ENCODE measurements at regions not wholly inside any gene's neighbourhood (a gene's known extent, or its start where the extent isn't known, plus 50 kb on each side); places are given as distances from the start of the nearest gene placed in this dataset.

GRCh38 chr5:169531631-169532030 is 51.9 kb upstream of the SPDL1 start:
- ChIA-PET CTCF (interaction anchor here (1.9 kb wide), 1 partner anchor 20 kb away, joined by 8 read pairs; no protein-coding TSS in a partner anchor), POLR2A (no interaction called here)
- no peak for TF ChIP-seq FOXJ3 (CRISPR knock-in tag; IDR thresholded peaks at IDR 0.05; ENCODE audit: borderline replicate concordance)
- no peak for TF ChIP-seq NR3C1 (CRISPR knock-in tag; conservative IDR thresholded peaks at IDR 0.05; ENCODE audit: low read depth)
- no peak for TF ChIP-seq ATF2 (CRISPR knock-in tag; IDR thresholded peaks at IDR 0.05; ENCODE audit: borderline replicate concordance, low read depth)
- TF ChIP-seq RELA (CRISPR knock-in tag; IDR thresholded peaks at IDR 0.05; ENCODE audit: borderline replicate concordance) = no peak
- TF ChIP-seq ZNF317 (CRISPR knock-in tag; IDR thresholded peaks at IDR 0.05; ENCODE audit: borderline replicate concordance, low read depth) = no peak
- TF ChIP-seq ATF6 (CRISPR knock-in tag; IDR thresholded peaks at IDR 0.05) = no peak
- no peak for TF ChIP-seq ATF3 (CRISPR knock-in tag; conservative IDR thresholded peaks at IDR 0.05)
- TF ChIP-seq E2F4 (CRISPR knock-in tag; IDR thresholded peaks at IDR 0.05; ENCODE audit: borderline replicate concordance, low read depth) = no peak
- TF ChIP-seq SMAD4 (CRISPR knock-in tag; IDR thresholded peaks at IDR 0.05) = no peak
- H3K4me3 Mint-ChIP-seq = no peak overlapping the region
- no peaks in the 10 kb centered on the region; the same call in 1 of the 2 replicates for H3K27me3 Mint-ChIP-seq (ENCODE audit: low read depth)
- no peak overlapping the region for H3K27ac Mint-ChIP-seq
- peaks cover 12% of the 10 kb centered on the region for H3K4me1 Mint-ChIP-seq
- peaks cover 6% of the 10 kb centered on the region for H3K9me3 Mint-ChIP-seq
- no peak for ATAC-seq
- H3K36me3 Mint-ChIP-seq = no peaks in the 10 kb centered on the region
- DNase-seq (ENCODE audit: low spot score) = no peak

- H3K4me1 Mint-ChIP-seq = peaks cover 12% of the 10 kb centered on the region
- no peak for TF ChIP-seq ELF4 (CRISPR knock-in tag; IDR thresholded peaks at IDR 0.05; ENCODE audit: low read depth)
- TF ChIP-seq IRF1 (CRISPR knock-in tag; IDR thresholded peaks at IDR 0.05) = no peak
- TF ChIP-seq EMX1 (CRISPR knock-in tag; IDR thresholded peaks at IDR 0.05) = no peak
- no peak for TF ChIP-seq ZNF671 (CRISPR knock-in tag; IDR thresholded peaks at IDR 0.05)
- TF ChIP-seq RELA (CRISPR knock-in tag; IDR thresholded peaks at IDR 0.05; ENCODE audit: borderline replicate concordance) = no peak
- ChIA-PET POLR2A (no interaction called here), CTCF (no interaction called here)
- DNase-seq (ENCODE audit: low spot score) (no peak), ATAC-seq (no peak)
- peaks cover 6% of the 10 kb centered on the region for H3K9me3 Mint-ChIP-seq
- no peaks in the 10 kb centered on the region; the same call in 1 of the 2 replicates for H3K27me3 Mint-ChIP-seq (ENCODE audit: low read depth)
- H3K4me3 Mint-ChIP-seq = no peak overlapping the region
- no peak overlapping the region for H3K27ac Mint-ChIP-seq
- H3K36me3 Mint-ChIP-seq = no peaks in the 10 kb centered on the region
Measured at GRCh38 chr5:169527863-169528262, 55.7 kb upstream of the SPDL1 start.

- POLR2A ChIA-PET = no interaction called here
- CTCF ChIA-PET = no interaction called here
- ATAC-seq (no peak), DNase-seq (ENCODE audit: low spot score) (no peak)
- H3K36me3 Mint-ChIP-seq = no peaks in the 10 kb centered on the region
- no peak overlapping the region for H3K4me3 Mint-ChIP-seq
- H3K9me3 Mint-ChIP-seq = peaks cover 6% of the 10 kb centered on the region
- H3K27me3 Mint-ChIP-seq (ENCODE audit: low read depth) = no peaks in the 10 kb centered on the region; the same call in 1 of the 2 replicates
- H3K4me1 Mint-ChIP-seq = peaks cover 12% of the 10 kb centered on the region
- H3K27ac Mint-ChIP-seq = no peak overlapping the region
- TF ChIP-seq CREB1 (CRISPR knock-in tag; IDR thresholded peaks at IDR 0.05) (no peak), USF1 (CRISPR knock-in tag; IDR thresholded peaks at IDR 0.05) (no peak), JUN (CRISPR knock-in tag; IDR thresholded peaks at IDR 0.05) (no peak), AR (CRISPR knock-in tag; IDR thresholded peaks at IDR 0.05) (no peak), PRRX2 (CRISPR knock-in tag; IDR thresholded peaks at IDR 0.05) (no peak), ZNF281 (CRISPR knock-in tag; IDR thresholded peaks at IDR 0.05) (no peak)
Measured at GRCh38 chr5:169527066-169527465, 56.5 kb upstream of the SPDL1 start.

All from WTC11 (cell line).